Lower leg skin (tissue), 3 donors: ENCODE measurements at regions not wholly inside any gene's neighbourhood (a gene's known extent, or its start where the extent isn't known, plus 50 kb on each side); places are given as distances from the start of the nearest gene placed in this dataset.

ENCODE experiments used
- CTCF ChIP-seq, 3 donors: fragments of 450-650 bp; IDR thresholded peaks; one replicate each; pipeline ENCODE4 v1.5.1; 2016; ENCODE audit warnings: antibody characterized with exemption in 3 of 3, mild to moderate bottlenecking in 3 of 3, moderate library complexity in 2 of 3
- POLR2A ChIP-seq, 2 donors: fragments of 450-650 bp; IDR thresholded peaks; one replicate each; pipeline ENCODE4 v1.6.1; 2016 to 2017; ENCODE audit warnings: antibody characterized with exemption in 2 of 2, mild to moderate bottlenecking in 1 of 2, moderate library complexity in 1 of 2

GRCh38 chr4:30362436-30362835 lies 357.7 kb upstream of the PCDH7 start:
- no peak for TF ChIP-seq CTCF (IDR thresholded peaks at IDR 0.05)
- TF ChIP-seq POLR2A (IDR thresholded peaks at IDR 0.05): no peak
